ENCODE measurements at regions not wholly inside any gene's neighbourhood (a gene's known extent, or its start where the extent isn't known, plus 50 kb on each side); places are given as distances from the start of the nearest gene placed in this dataset.
"Not testable (repeated sequence)": the region's sequence is repeated elsewhere in the genome, so short reads cannot be mapped to it uniquely, and the experiment has no call there.

DNA sequence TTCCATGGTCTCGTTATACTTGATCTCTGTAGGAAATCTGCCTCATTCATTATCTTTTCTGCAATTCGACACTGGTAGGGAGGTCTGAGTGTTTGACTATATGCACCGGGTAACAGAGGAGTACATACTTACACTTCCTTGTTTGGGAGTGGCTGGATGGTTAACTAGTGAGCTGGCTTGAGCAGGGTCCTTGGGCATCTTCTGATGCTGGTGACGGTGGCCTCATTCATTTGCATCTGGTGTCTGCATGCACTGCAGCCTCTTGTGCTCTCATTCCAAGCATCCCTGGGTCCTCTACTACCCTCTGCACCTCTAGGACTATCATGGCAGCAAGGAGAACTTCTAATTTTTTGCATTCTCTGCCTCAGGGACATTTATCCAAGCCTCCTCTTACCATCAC is 100.0 kb upstream of the TCF4 start:
- no peak overlapping the region for H3K4me3 Mint-ChIP-seq (ENCODE audit: low read depth)
- H3K36me3 Mint-ChIP-seq (ENCODE audit: insufficient read depth), result no peaks in the 10 kb centered on the region
- DNase-seq (ENCODE audit: low spot score, unreplicated experiment), result no peak
- no peaks in the 10 kb centered on the region for H3K4me1 Mint-ChIP-seq (ENCODE audit: low read depth)
- no peak overlapping the region for H3K27ac Mint-ChIP-seq
- TF ChIP-seq, protein P1, sequence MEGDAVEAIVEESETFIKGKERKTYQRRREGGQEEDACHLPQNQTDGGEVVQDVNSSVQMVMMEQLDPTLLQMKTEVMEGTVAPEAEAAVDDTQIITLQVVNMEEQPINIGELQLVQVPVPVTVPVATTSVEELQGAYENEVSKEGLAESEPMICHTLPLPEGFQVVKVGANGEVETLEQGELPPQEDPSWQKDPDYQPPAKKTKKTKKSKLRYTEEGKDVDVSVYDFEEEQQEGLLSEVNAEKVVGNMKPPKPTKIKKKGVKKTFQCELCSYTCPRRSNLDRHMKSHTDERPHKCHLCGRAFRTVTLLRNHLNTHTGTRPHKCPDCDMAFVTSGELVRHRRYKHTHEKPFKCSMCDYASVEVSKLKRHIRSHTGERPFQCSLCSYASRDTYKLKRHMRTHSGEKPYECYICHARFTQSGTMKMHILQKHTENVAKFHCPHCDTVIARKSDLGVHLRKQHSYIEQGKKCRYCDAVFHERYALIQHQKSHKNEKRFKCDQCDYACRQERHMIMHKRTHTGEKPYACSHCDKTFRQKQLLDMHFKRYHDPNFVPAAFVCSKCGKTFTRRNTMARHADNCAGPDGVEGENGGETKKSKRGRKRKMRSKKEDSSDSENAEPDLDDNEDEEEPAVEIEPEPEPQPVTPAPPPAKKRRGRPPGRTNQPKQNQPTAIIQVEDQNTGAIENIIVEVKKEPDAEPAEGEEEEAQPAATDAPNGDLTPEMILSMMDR (IDR thresholded peaks at IDR 0.05; ENCODE audit: unreplicated experiment), result no peak
- H3K27me3 Mint-ChIP-seq, result peaks cover 50% of the 10 kb centered on the region
- no peaks in the 10 kb centered on the region for H3K9me3 Mint-ChIP-seq (ENCODE audit: low read depth)

DNA sequence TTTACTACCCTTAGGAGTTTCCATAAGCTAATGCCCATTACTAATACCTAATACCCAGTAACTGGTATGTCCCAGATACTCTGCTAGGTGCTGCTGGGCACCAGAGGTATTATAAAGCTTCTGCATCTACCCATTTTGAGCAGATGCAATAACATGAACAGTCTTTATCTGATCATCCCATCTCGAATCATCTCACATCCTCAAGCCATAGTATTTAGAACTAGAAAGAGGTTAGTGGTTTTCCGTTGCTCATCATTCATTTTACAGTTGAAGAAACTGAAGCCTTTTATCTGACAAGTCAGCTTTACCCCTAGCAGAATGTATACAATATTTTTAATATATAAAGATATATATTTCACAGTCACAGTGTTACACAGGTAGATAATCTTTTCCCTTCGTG is 99.1 kb upstream of the TCF4 start:
- no peaks in the 10 kb centered on the region for H3K36me3 Mint-ChIP-seq (ENCODE audit: insufficient read depth)
- no peak overlapping the region for H3K4me3 Mint-ChIP-seq (ENCODE audit: low read depth)
- no peak for DNase-seq (ENCODE audit: low spot score, unreplicated experiment)
- TF ChIP-seq, protein P1 (IDR thresholded peaks at IDR 0.05; ENCODE audit: unreplicated experiment), result no peak
- H3K9me3 Mint-ChIP-seq (ENCODE audit: low read depth), result no peaks in the 10 kb centered on the region
- H3K27me3 Mint-ChIP-seq, result peaks cover 57% of the 10 kb centered on the region
- H3K27ac Mint-ChIP-seq, result no peak overlapping the region
- H3K4me1 Mint-ChIP-seq (ENCODE audit: low read depth), result no peaks in the 10 kb centered on the region

DNA sequence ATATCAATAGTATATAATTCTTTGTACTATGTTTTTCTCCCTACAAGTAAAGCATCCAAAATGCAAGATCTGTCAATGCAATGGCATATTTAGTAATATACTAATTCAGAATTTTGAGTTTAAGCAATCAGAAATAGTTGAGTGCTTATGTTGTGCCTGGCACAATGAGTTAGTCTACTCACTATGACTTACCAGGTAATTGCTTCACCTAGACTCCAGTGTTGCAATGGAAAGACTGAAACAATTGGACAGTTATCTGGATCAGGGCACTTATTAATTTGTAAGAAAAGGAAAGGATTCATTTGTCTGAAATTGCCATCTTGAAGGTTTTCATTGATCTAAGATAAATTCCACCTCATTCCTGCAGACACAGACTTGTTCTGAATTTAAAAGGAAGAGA is 97.6 kb upstream of the TCF4 start:
- H3K9me3 Mint-ChIP-seq (ENCODE audit: low read depth), result no peaks in the 10 kb centered on the region
- no peak overlapping the region for H3K27ac Mint-ChIP-seq
- no peaks in the 10 kb centered on the region for H3K4me1 Mint-ChIP-seq (ENCODE audit: low read depth)
- H3K27me3 Mint-ChIP-seq, result peaks cover 62% of the 10 kb centered on the region
- H3K36me3 Mint-ChIP-seq (ENCODE audit: insufficient read depth), result no peaks in the 10 kb centered on the region
- no peak overlapping the region for H3K4me3 Mint-ChIP-seq (ENCODE audit: low read depth)
- DNase-seq (ENCODE audit: low spot score, unreplicated experiment), result no peak
- TF ChIP-seq, protein P1 (IDR thresholded peaks at IDR 0.05; ENCODE audit: unreplicated experiment), result no peak

DNA sequence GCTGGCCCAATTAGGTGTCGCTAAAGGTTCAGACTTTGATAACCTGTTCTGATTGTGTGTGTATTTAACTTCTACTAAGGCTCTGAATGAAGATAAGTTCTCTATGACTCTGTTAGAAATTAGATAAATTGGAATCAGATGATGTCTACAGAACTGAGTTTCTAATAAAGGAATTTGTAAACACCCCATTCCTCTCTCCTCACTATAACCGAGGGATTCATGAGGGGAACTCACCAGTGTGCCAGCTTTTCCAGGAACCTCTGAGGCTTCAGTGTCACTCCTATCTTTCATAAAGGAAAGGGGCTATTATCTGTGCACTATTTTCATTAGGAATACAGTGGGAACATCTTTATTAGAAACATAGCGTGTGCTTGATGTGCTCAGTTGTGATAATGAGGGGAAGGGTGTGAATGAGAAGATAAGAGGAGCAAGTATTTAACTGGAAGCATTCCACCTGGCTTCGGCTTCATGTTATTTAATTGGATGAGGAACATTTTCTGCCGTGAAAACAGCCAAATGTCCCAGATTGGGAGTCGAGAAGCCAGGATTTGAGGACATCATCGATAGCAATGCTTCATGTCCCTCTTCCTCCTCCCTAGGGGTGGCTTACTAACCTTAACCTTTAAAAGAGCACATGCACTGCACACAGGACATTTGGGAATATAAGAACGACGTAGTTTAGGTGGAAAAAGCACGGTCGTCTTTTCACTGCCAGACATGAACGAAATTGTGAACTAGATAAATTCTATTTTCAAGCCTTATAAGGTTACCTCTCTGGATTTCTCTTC is 84.8 kb upstream of the TCF4 start:
- TF ChIP-seq, protein P1 (IDR thresholded peaks at IDR 0.05; ENCODE audit: unreplicated experiment), result no peak
- Mint-ChIP-seq H3K4me3 (ENCODE audit: low read depth) (no peak overlapping the region), H3K36me3 (ENCODE audit: insufficient read depth) (peaks cover 2% of the 10 kb centered on the region), H3K9me3 (ENCODE audit: low read depth) (peaks cover 22% of the 10 kb centered on the region), H3K27ac (no peak overlapping the region), H3K27me3 (peaks cover 74% of the 10 kb centered on the region), H3K4me1 (ENCODE audit: low read depth) (peaks cover 12% of the 10 kb centered on the region)
- no peak for DNase-seq (ENCODE audit: low spot score, unreplicated experiment)

DNA sequence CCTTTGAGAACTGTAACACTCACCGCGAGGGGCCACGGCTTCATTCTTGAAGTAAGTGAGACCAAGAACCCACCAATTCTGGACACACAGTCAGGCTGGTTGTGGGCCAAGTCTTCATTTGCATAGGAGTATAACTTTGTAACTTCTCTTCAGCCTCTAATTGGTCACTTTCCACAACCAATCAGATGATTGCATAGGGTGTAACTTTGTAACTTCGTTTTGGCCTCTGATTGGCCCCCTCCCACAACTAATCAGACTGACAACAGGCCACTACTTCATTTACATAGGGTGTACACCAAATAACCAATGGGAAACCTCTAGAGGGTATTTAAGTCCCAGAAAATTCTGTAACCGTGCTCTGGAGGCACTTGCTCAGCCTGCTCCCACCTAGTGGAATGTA is 77.5 kb upstream of the TCF4 start:
- Mint-ChIP-seq H3K27me3 (peaks cover 64% of the 10 kb centered on the region), H3K4me3 (ENCODE audit: low read depth) (no peak overlapping the region), H3K36me3 (ENCODE audit: insufficient read depth) (peaks cover 3% of the 10 kb centered on the region), H3K27ac (no peak overlapping the region), H3K9me3 (ENCODE audit: low read depth) (peaks cover 3% of the 10 kb centered on the region), H3K4me1 (ENCODE audit: low read depth) (peaks cover 2% of the 10 kb centered on the region)
- no peak for DNase-seq (ENCODE audit: low spot score, unreplicated experiment)
- TF ChIP-seq, protein P1 (IDR thresholded peaks at IDR 0.05; ENCODE audit: unreplicated experiment), result no peak

DNA sequence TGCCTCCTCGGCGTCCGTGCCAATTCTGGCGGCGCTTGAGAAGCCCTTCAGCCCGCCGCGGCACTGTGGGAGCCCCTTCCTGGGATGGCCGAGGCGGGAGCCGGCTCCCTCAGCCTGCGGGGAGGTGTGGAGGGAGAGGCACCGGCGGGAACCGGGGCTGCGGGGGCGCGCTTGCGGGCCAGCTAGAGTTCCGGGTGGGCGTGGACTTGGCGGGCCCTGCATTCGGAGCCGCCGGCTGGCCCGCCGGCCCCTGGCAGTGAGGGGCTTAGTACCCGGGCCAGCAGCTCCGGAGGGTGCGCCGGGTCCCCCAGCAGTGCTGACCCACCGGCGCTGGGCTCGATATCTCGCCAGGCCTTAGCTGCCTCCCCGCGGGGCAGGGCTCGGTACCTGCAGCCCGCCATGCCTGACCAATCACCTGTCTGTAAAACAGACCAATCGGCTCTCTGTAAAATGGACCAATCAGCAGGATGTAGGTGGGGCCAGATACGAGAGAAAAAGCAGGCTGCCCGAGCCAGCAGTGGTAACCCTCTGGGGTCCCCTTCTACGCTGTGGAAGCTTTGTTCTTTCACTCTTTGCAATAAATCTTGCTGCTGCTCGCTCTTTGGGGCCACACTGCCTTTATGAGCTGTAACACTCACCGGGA is 76.9 kb upstream of the TCF4 start:
- peaks cover 64% of the 10 kb centered on the region for H3K27me3 Mint-ChIP-seq
- not testable (repeated sequence) for H3K4me3 Mint-ChIP-seq (ENCODE audit: low read depth); DNase-seq (ENCODE audit: low spot score, unreplicated experiment)

More for the DNA sequence above, 76.9 kb upstream of the TCF4 start:
- H3K27ac Mint-ChIP-seq; H3K36me3 Mint-ChIP-seq (ENCODE audit: insufficient read depth); H3K4me1 Mint-ChIP-seq (ENCODE audit: low read depth); H3K9me3 Mint-ChIP-seq (ENCODE audit: low read depth): not testable (repeated sequence)

Measured in progenitor cell of endocrine pancreas (in vitro differentiated cells).